ENCODE measurements at regions not wholly inside any gene's neighbourhood (a gene's known extent, or its start where the extent isn't known, plus 50 kb on each side); places are given as distances from the start of the nearest gene placed in this dataset.
"Not testable (repeated sequence)": the region's sequence is repeated elsewhere in the genome, so short reads cannot be mapped to it uniquely, and the experiment has no call there.

DNA sequence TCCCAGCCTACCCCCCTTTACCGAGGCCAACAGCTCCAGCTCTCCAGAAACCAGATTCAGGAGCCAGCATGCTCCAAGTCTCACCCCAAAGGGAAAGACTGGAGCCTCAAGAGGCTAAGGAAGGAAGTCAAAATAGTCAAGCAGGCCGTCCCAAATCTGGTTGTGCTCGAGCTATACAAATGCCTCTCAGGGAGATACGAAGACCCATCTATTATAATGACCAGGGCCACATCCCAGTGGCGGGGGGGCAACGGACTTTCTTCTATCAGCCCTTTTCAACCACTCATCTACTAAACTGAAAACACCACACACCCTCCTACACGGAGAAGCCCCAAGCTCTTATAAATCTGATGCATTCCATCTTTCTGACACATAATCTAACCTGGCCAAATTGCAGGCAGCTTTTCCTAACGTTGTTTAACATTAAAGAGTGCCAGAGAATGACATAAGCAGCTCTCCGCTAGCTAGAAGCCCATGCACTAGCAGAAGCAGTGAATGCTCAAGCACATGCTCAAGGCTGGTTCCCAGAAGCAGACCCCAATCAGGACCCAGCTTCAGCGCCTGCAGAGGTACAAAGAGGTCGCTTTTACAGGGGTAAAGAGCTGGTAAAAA lies 104.6 kb upstream of the ZNF98 start:
- in situ Hi-C loops (cut with MboI; ENCODE audit: low sequenced_read_pairs, unreplicated experiment), result no loop called here
- TF ChIP-seq, protein P1, sequence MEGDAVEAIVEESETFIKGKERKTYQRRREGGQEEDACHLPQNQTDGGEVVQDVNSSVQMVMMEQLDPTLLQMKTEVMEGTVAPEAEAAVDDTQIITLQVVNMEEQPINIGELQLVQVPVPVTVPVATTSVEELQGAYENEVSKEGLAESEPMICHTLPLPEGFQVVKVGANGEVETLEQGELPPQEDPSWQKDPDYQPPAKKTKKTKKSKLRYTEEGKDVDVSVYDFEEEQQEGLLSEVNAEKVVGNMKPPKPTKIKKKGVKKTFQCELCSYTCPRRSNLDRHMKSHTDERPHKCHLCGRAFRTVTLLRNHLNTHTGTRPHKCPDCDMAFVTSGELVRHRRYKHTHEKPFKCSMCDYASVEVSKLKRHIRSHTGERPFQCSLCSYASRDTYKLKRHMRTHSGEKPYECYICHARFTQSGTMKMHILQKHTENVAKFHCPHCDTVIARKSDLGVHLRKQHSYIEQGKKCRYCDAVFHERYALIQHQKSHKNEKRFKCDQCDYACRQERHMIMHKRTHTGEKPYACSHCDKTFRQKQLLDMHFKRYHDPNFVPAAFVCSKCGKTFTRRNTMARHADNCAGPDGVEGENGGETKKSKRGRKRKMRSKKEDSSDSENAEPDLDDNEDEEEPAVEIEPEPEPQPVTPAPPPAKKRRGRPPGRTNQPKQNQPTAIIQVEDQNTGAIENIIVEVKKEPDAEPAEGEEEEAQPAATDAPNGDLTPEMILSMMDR (IDR thresholded peaks at IDR 0.05; ENCODE audit: borderline replicate concordance, control extremely low read depth, extremely low read depth, insufficient read depth, missing control alignments), result no peak
- no peak for DNase-seq (ENCODE audit: low spot score)

DNA sequence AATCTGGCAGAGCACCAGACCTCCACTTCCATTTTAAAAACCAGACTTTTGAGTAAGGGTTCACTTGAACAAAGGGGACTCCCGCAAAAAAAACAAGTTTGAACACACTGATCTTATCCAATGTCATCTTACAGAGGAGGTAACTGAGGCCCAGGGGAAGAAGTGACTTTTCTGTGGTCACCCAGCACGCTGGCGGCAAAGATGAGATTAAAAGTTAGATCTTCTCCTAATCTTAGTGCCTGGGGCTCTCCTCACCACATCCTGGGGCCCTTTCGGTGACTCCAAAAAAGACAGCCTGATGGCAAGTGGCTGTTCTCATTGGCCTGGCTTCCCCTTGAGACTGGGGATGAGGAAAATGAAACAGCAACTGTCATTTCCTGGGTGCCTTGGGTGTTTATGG lies 101.8 kb upstream of the ZNF98 start:
- in situ Hi-C loops (cut with MboI; ENCODE audit: low sequenced_read_pairs, unreplicated experiment), result no loop called here
- no peak for DNase-seq (ENCODE audit: low spot score)
- TF ChIP-seq, protein P1 (IDR thresholded peaks at IDR 0.05; ENCODE audit: borderline replicate concordance, control extremely low read depth, extremely low read depth, insufficient read depth, missing control alignments), result no peak

DNA sequence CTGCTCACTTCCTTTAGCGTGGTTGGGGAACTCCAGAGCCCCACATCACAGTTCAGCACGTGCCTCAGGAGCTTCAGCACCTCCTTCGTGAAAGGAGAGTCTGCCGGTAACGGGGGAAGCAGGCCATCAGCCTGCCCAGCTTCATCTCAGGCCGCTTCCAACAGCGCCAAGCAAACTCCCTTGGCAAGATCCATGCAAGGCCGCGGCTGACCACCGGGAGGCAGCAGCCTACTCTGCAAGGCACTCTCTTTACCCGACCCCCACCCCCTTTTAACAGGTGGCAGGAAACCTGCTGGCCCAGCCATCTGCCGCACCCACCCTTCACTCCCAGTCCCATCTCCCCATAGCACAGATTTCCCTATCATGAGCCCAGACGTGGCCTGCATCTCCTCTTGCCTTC lies 97.4 kb upstream of the ZNF98 start:
- not testable (repeated sequence) for DNase-seq (ENCODE audit: low spot score)

DNA sequence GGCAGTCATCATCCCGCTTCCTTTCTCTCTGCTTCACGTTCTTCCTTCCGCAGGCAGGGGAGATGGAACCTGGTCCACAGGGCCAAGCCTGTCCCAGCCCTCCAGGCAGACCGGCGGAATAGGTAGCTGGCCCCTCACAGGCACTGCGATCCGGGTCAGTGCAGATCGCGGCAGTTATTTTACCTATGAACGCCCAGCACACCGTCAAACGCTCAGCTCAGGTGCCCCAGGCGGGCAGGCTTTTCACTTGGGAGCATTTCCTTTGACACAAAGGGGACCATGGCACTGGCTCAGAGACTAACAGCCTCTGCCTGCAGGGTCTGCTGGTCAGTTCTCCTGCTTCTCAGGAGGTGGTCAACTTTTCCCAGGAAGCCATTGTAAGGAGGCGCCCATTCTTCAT lies 97.0 kb upstream of the ZNF98 start:
- no peak for DNase-seq (ENCODE audit: low spot score)
- in situ Hi-C loops (cut with MboI; ENCODE audit: low sequenced_read_pairs, unreplicated experiment), result no loop called here
- TF ChIP-seq, protein P1 (IDR thresholded peaks at IDR 0.05; ENCODE audit: borderline replicate concordance, control extremely low read depth, extremely low read depth, insufficient read depth, missing control alignments), result no peak

More for the DNA sequence above, 97.4 kb upstream of the ZNF98 start:
- in situ Hi-C loops (cut with MboI; ENCODE audit: low sequenced_read_pairs, unreplicated experiment), result not testable (repeated sequence)

DNA sequence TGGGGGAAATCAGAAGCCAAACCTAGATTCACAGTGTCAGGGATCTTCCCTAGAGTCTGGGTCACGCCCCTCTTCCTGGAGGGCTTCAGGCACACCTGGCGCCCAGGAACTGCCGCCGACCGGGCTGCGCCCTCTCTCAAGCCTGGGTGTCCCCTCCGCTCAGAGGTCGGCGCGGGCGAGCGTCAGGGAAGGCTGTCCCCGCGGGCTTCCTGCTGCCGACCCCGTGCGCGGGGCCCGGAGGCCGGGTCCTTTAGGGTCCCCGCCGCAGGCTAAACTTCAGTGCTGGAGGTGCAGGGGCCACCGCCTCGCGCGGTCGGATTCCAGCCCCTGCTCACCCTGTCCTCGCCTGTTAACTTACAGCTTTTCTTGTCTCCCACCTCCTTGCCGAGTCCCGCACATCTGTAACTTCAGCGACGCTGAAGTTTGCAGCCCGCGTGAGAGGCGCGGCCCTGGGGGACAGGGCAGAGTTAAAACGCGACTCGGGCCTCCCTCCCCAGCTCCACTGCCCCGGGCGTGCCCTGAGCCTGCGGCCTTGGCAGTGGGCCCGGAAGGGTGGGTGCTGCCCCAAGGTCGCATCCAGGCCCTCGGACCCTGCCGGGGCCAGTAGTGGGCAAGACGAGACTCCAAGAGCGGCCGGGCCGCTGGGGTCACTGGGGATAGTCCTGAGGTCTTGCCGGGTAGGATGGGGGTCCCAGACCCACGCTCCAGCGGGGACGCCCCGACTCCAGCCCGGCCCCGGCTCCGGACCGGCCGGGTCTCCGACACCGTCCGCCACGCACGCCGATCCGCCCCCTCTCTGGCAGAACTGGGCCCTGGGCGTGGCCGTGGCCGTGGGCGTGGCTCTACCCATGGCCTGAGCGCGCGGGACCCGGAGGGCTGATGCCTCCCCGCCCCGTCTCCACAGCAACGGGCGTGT lies 95.6 kb upstream of the ZNF98 start:
- TF ChIP-seq, protein P1 (IDR thresholded peaks at IDR 0.05; ENCODE audit: borderline replicate concordance, control extremely low read depth, extremely low read depth, insufficient read depth, missing control alignments), result no peak
- no peak for DNase-seq (ENCODE audit: low spot score)
- in situ Hi-C loops (cut with MboI; ENCODE audit: low sequenced_read_pairs, unreplicated experiment), result no loop called here

DNA sequence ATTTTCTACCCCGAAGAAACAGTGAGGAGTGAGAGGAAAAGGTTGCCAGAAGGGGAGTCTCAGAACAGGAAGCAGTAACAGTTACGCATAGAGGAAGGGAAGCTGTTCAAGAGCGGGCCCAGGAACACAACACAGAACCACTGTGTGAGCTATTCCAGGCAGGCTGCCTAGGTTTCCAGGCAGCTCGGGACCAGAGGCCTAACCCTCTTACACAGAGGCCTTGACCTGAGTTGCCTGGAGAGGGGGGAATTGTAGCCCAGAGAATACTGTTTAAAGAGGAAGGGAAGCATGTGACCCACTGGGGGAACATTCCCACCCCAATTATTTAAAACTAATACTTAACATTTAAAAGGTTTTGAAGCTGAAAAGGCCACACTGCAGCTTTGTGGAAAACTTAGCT lies 93.3 kb upstream of the ZNF98 start:
- no peak for DNase-seq (ENCODE audit: low spot score)
- TF ChIP-seq, protein P1 (IDR thresholded peaks at IDR 0.05; ENCODE audit: borderline replicate concordance, control extremely low read depth, extremely low read depth, insufficient read depth, missing control alignments), result no peak
- in situ Hi-C loops (cut with MboI; ENCODE audit: low sequenced_read_pairs, unreplicated experiment), result no loop called here

DNA sequence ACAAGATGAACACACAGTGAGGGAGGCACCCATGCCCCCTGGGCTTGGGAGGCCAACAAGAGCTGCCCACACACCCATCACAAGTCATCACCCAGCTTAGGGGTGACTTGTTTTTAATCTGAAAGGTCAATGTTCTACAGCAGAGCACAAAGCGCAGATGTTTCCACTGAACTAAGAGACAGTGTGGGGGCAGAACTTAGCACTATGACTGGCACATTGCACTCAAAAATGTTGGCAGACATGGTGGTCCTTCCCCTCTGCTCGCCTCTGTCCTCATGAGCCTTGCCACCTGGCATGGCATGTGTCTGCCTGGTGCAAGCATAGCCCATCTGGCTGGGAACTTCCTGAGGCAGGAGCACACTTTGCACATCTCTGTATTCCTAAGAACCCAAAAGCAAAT lies 81.4 kb upstream of the ZNF98 start:
- in situ Hi-C loops (cut with MboI; ENCODE audit: low sequenced_read_pairs, unreplicated experiment), result no loop called here
- TF ChIP-seq, protein P1 (IDR thresholded peaks at IDR 0.05; ENCODE audit: borderline replicate concordance, control extremely low read depth, extremely low read depth, insufficient read depth, missing control alignments), result no peak
- DNase-seq (ENCODE audit: low spot score), result no peak
